HG02870 (cell line): ENCODE measurements at regions not wholly inside any gene's neighbourhood (a gene's known extent, or its start where the extent isn't known, plus 50 kb on each side); places are given as distances from the start of the nearest gene placed in this dataset.

Experiments used
- ATAC-seq: cut with Tn5 transposase; IDR thresholded peaks from one replicate; pipeline ENCODE4 v1.9.1; 2021; ENCODE audit warnings: mild to moderate bottlenecking, moderate library complexity; ENCODE audit not compliant: unreplicated experiment

GRCh38 chr16:87186446-87186845 is 130.7 kb downstream of the C16orf95 start:
- ATAC-seq = no peak

- no peak for ATAC-seq
Measured at GRCh38 chr16:87186876-87187533, 130.2 kb downstream of the C16orf95 start.

GRCh38 chr16:87188104-87188503 is 129.1 kb downstream of the C16orf95 start:
- ATAC-seq = no peak

GRCh38 chr16:87189426-87189825 is 127.8 kb downstream of the C16orf95 start:
- ATAC-seq = no peak

GRCh38 chr16:87190288-87191230 is 126.6 kb downstream of the C16orf95 start:
- no peak for ATAC-seq

GRCh38 chr16:87192452-87193073 is 124.6 kb downstream of the C16orf95 start:
- no peak for ATAC-seq

GRCh38 chr16:87194172-87194571 is 123.0 kb downstream of the C16orf95 start:
- ATAC-seq = no peak

GRCh38 chr16:87195161-87195560 is 122.0 kb downstream of the C16orf95 start:
- ATAC-seq = no peak

DNA sequence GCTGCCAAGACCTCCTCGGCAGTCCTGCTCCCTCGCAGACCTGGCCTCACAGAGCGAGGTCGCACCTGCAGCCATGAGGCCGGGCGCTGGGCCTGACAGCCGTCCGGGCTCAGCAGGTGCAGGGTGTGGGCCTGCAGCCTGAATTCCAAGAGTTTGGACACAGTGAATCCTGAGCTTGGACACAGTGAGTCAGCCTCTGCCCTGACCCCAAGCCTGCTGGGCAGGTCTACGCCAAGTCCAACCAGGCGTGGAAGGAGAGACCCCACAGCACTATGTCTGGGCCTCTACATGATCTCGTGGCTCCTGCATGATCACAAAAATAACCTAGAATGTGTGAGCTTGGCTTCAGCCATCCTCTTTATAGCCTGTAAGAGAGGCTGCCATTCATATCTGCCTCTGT is 121.0 kb downstream of the C16orf95 start:
- ATAC-seq = no peak

DNA sequence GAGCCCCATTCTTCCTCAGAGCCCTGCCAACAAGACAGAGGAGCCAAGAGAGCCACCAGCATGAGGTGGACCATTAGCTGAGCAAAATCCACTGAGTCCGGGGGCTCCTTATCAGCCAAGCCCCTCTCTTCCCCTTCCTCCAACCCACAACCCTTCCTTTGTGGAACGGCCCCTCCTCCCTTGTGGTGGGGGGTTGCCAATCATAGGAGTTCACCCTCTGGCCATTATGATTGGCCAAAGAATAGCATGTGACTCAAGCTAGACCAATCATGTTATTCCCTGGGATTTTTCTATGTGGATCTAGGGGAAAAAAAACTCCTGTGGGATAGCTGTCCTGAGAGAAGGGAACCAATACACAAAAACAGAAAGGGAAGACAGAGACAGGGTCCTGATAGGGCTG is 120.5 kb downstream of the C16orf95 start:
- ATAC-seq = no peak

GRCh38 chr16:87198328-87198832 is 118.8 kb downstream of the C16orf95 start:
- no peak for ATAC-seq

GRCh38 chr16:87198881-87199280 is 118.3 kb downstream of the C16orf95 start:
- no peak for ATAC-seq

DNA sequence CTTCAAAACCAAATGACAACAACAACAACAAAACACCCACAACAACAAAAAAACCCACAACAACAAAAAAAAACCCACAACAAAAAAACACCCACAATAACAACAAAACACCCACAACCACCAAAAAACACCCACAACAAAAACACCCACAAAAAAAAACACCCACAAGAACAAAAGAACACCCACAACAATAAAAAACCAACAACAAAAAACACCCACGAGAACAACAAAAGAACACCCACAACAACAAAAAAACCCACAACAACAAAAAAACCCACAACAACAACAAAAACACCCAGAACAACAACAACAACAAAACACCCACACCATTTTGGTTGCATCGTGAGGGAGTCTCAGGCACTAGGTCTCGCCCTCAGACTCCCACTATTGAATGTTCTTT is 117.8 kb downstream of the C16orf95 start:
- ATAC-seq = no peak

DNA sequence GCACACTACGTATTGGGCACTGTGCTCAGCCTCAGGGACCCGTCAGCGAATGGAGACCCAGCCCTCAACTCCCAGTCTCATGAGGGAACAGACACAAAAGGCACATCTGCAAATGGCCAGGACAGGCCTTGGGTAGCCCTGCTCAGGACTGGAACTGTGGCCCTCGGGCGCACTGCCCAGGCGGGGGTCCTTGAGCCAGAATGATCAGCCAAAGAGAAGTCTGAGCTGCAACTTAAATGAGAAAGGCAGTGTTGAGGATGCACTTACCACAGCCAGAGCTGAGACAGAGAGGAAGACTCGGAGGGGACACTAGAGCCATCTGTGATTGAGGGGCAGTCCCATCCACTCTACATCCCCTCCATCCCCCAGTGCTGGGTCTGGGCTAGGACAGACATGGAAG is 117.3 kb downstream of the C16orf95 start:
- ATAC-seq = no peak

GRCh38 chr16:87200637-87201036 is 116.6 kb downstream of the C16orf95 start:
- no peak for ATAC-seq

DNA sequence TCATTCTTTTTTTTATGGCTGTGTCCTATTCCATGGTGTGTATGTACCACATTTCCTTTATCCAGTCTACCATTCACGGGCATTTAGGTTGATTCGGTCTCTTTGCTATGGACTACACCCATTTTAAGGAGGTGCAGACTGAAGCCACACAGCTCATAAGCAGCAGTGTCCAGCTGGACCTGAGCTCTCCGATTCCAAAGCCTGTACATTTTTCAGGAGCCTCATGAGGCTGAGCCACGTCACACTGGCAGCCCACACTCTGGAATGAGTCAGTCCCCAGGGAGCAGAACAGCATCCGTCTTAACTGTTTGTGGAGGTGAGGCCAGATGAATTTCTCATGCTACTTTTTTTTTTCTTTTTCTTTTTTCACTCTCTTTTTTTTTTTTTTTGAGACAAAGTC is 116.1 kb downstream of the C16orf95 start:
- ATAC-seq = no peak

- ATAC-seq = no peak
Measured at GRCh38 chr16:87201790-87202189, 115.4 kb downstream of the C16orf95 start.

- ATAC-seq = no peak
Measured at GRCh38 chr16:87202346-87202745, 114.8 kb downstream of the C16orf95 start.

- no peak for ATAC-seq
Measured at GRCh38 chr16:87203060-87203656, 114.0 kb downstream of the C16orf95 start.

DNA sequence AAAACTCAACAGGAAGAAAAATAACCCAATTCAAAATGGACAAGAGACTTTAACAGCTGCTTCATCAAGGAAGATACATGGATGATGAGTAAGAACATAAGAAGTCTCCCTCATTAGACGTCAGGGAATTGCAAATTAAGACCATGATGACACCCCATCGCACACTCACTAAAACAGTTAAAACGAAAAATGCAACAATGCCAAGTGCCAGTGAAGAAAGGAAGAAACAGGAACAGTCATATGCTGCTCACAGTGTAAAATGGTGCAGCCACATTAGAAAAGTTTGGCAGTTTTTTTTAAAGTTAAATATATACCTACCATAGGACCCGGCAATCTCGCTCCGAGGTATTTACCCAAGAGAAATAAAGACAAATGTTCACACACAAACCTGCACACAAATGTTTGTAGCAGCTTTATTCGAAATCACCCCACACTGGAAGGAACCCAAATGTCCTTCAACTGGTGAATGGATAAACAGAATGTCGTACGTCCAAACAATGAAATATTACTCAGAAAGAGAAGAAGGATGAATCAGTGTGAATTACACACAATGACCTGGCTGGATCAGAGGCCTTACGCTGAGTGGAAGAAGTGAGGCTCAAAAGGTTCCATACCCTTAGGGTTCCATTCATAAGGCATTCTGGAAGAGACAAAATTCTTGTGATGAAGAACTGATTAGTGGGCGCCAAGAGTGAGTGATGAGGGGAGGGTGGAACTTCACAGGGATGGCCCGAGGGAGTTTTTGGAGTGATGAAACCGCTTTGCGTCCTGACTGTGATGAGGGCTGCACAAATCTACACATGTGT is 110.3 kb downstream of the C16orf95 start:
- ATAC-seq = no peak
